Left ventricle myocardium inferior (tissue), 1 donor: ENCODE measurements at regions not wholly inside any gene's neighbourhood (a gene's known extent, or its start where the extent isn't known, plus 50 kb on each side); places are given as distances from the start of the nearest gene placed in this dataset.

ENCODE experiments used
- DNase-seq: peaks from one replicate; pipeline ENCODE4 v3.0.0-alpha.2; 2020
- H3K27ac ChIP-seq: fragments of 200-600 bp; replicated peaks from 2 replicates; pipeline ENCODE4 v1.8.0; 2021
- H3K27me3 ChIP-seq: fragments of 200-600 bp; 2 replicates; pipeline ENCODE4 v1.8.0; 2021; ENCODE audit warnings: low read depth
- H3K36me3 ChIP-seq: fragments of 200-600 bp; 2 replicates; pipeline ENCODE4 v1.8.0; 2021
- H3K4me1 ChIP-seq: fragments of 200-600 bp; 2 replicates; pipeline ENCODE4 v1.8.0; 2021
- H3K4me3 ChIP-seq: fragments of 200-600 bp; 2 replicates; pipeline ENCODE4 v1.8.0; 2021; ENCODE audit warnings: mild to moderate bottlenecking, moderate library complexity
- H3K9me3 ChIP-seq: fragments of 200-600 bp; replicated peaks from 2 replicates; pipeline ENCODE4 v1.8.0; 2021
- CTCF ChIP-seq: fragments of 200-600 bp; IDR thresholded peaks from 2 replicates; pipeline ENCODE4 v1.8.0; 2021; ENCODE audit warnings: antibody characterized with exemption, mild to moderate bottlenecking, borderline replicate concordance
- intact Hi-C: fragments of 100-400 bp; cut with micrococcal nuclease; formaldehyde crosslinking; loops from one replicate; pipeline ENCODE4 v1.11.0; 2022
- donor health status: DM: no; HTN: yes; CAD: no; lungs with severe emphysema.

GRCh38 chr4:171130256-171130801, 682.9 kb upstream of the GALNTL6 start:
- DNase-seq = no peak
- Histone ChIP-seq H3K27me3 (no peaks in the 10 kb centered on the region), H3K27ac (no peak overlapping the region), H3K4me1 (no peaks in the 10 kb centered on the region), H3K4me3 (no peak overlapping the region), H3K9me3 (peaks cover under 1% of the 10 kb centered on the region), H3K36me3 (no peaks in the 10 kb centered on the region)
- intact Hi-C loops = no loop called here
- no peak for TF ChIP-seq CTCF

DNA sequence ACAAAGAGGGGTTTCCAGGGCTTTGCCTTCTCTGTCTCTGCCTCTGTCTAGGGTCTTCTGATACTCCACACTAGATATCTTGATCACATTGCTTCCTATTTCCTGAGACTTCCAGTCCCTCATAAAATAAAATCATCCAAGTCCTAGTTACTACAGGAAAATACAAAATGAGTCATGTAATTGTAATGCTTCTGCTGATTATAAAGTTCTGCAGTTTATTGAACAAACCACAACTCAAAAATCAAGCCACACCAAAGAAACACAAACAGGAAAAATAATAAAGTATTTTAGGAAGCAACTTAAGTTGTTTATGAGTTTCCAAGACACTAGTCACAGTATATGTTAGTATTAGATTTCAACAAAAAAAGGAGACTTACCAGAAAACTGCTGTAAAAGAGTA, 695.1 kb upstream of the GALNTL6 start:
- Histone ChIP-seq H3K4me1 (no peaks in the 10 kb centered on the region), H3K27ac (no peak overlapping the region), H3K36me3 (no peaks in the 10 kb centered on the region), H3K9me3 (peaks cover 38% of the 10 kb centered on the region), H3K4me3 (no peak overlapping the region), H3K27me3 (no peaks in the 10 kb centered on the region)
- intact Hi-C loops = no loop called here
- DNase-seq = no peak
- TF ChIP-seq CTCF = no peak

GRCh38 chr4:171117457-171117856, 695.7 kb upstream of the GALNTL6 start:
- DNase-seq = no peak
- H3K4me1 ChIP-seq = no peaks in the 10 kb centered on the region
- H3K36me3 ChIP-seq = no peaks in the 10 kb centered on the region
- intact Hi-C loops = no loop called here
- TF ChIP-seq CTCF = no peak
- no peak overlapping the region for H3K27ac ChIP-seq
- no peaks in the 10 kb centered on the region for H3K27me3 ChIP-seq
- H3K4me3 ChIP-seq = no peak overlapping the region
- peaks cover 31% of the 10 kb centered on the region for H3K9me3 ChIP-seq

DNA sequence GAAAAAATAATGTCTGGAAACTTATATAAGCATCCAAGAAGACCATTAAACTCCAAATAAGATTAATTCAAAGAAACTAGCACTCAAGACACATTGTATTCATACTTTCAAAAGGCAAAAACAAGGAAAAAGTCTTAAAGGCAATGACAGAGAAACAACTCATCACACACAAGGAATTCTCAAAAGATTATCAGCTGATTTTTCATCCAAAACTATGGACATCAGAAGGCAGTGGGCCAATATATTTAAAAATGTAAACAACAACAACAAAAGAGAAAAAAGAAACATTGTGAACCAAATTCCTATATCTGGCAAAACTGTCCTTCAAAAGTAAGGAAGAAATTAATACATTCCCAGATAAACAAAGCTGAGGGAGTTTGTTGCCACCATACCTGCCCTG, 711.4 kb upstream of the GALNTL6 start:
- no peak for TF ChIP-seq CTCF
- Histone ChIP-seq H3K4me3 (no peak overlapping the region), H3K36me3 (no peaks in the 10 kb centered on the region), H3K27me3 (no peaks in the 10 kb centered on the region), H3K27ac (no peak overlapping the region), H3K9me3 (peaks cover 36% of the 10 kb centered on the region), H3K4me1 (no peaks in the 10 kb centered on the region)
- intact Hi-C loops = no loop called here
- no peak for DNase-seq

GRCh38 chr4:171087089-171087488, 726.1 kb upstream of the GALNTL6 start:
- TF ChIP-seq CTCF = no peak
- DNase-seq = no peak
- intact Hi-C loops = no loop called here
- H3K9me3 ChIP-seq = peaks cover 28% of the 10 kb centered on the region
- no peak overlapping the region for H3K4me3 ChIP-seq
- H3K27me3 ChIP-seq = no peaks in the 10 kb centered on the region
- no peaks in the 10 kb centered on the region for H3K36me3 ChIP-seq
- no peaks in the 10 kb centered on the region for H3K4me1 ChIP-seq
- H3K27ac ChIP-seq = no peak overlapping the region
